ENCODE measurements at regions not wholly inside any gene's neighbourhood (a gene's known extent, or its start where the extent isn't known, plus 50 kb on each side); places are given as distances from the start of the nearest gene placed in this dataset.

GRCh38 chr12:128150961-128151360 is 116.0 kb upstream of the TMEM132C start:
- TF ChIP-seq CTCF (conservative IDR thresholded peaks at IDR 0.05; ENCODE audit: low read length) (no peak), EZH2phosphoT487 (IDR thresholded peaks at IDR 0.05; ENCODE audit: borderline replicate concordance, low read depth, low read length) (no peak)
- H3K4me2 ChIP-seq (ENCODE audit: low read length), result no peak overlapping the region
- H3K9me2 ChIP-seq (ENCODE audit: insufficient read depth, low read length), result no peaks in the 10 kb centered on the region
- no peak overlapping the region for H2AFZ ChIP-seq (ENCODE audit: low read length)
- H3K4me3 ChIP-seq (ENCODE audit: low read depth, low read length, poor library complexity, severe bottlenecking), result no peak overlapping the region
- H3K4me1 ChIP-seq (ENCODE audit: insufficient read depth, low read length, poor library complexity, severe bottlenecking), result no peaks in the 10 kb centered on the region
- no peaks in the 10 kb centered on the region for H3K79me2 ChIP-seq (ENCODE audit: insufficient read depth, low read depth, low read length)
- DNase-seq (ENCODE audit: low spot score), result no peak
- no peaks in the 10 kb centered on the region for H3K36me3 ChIP-seq (ENCODE audit: insufficient read depth, low read length)
- POLR2A ChIA-PET, result interaction anchor here (1.6 kb wide), 1 partner anchor 10 kb away, joined by 9 read pairs; no protein-coding TSS in a partner anchor
- H3K9me3 ChIP-seq (ENCODE audit: low read length), result no peaks in the 10 kb centered on the region
- intact Hi-C loops (cut with micrococcal nuclease; ENCODE audit: unreplicated experiment), result no loop called here
- CTCF ChIA-PET (ENCODE audit: unreplicated experiment), result no interaction called here
- no peak overlapping the region for H3K27ac ChIP-seq (ENCODE audit: low read depth, low read length, poor library complexity, severe bottlenecking)
- H4K20me1 ChIP-seq (ENCODE audit: insufficient read depth, low read length), result no peaks in the 10 kb centered on the region
- BruUV-seq (replicated peaks), result no TSS peak

GRCh38 chr12:128155571-128155970 is 111.4 kb upstream of the TMEM132C start:
- POLR2A ChIA-PET, result interaction anchor here (0.6 kb wide), 1 partner anchor 482 kb away, joined by 3 read pairs; no protein-coding TSS in a partner anchor
- no peaks in the 10 kb centered on the region for H3K79me2 ChIP-seq (ENCODE audit: insufficient read depth, low read depth, low read length)
- H3K4me2 ChIP-seq (ENCODE audit: low read length), result no peak overlapping the region
- H3K9me3 ChIP-seq (ENCODE audit: low read length), result no peaks in the 10 kb centered on the region
- H4K20me1 ChIP-seq (ENCODE audit: insufficient read depth, low read length), result no peaks in the 10 kb centered on the region
- BruUV-seq (replicated peaks), result no TSS peak
- no peak overlapping the region for H3K4me3 ChIP-seq (ENCODE audit: low read depth, low read length, poor library complexity, severe bottlenecking)
- intact Hi-C loops (cut with micrococcal nuclease; ENCODE audit: unreplicated experiment), result no loop called here
- CTCF ChIA-PET (ENCODE audit: unreplicated experiment), result no interaction called here
- H3K4me1 ChIP-seq (ENCODE audit: insufficient read depth, low read length, poor library complexity, severe bottlenecking), result no peaks in the 10 kb centered on the region
- DNase-seq (ENCODE audit: low spot score), result no peak
- no peak overlapping the region for H2AFZ ChIP-seq (ENCODE audit: low read length)
- no peak for TF ChIP-seq CTCF (conservative IDR thresholded peaks at IDR 0.05; ENCODE audit: low read length)
- no peak for TF ChIP-seq EZH2phosphoT487 (IDR thresholded peaks at IDR 0.05; ENCODE audit: borderline replicate concordance, low read depth, low read length)
- H3K27ac ChIP-seq (ENCODE audit: low read depth, low read length, poor library complexity, severe bottlenecking), result no peak overlapping the region
- H3K9me2 ChIP-seq (ENCODE audit: insufficient read depth, low read length), result no peaks in the 10 kb centered on the region
- no peaks in the 10 kb centered on the region for H3K36me3 ChIP-seq (ENCODE audit: insufficient read depth, low read length)

GRCh38 chr12:128163086-128163485 is 103.9 kb upstream of the TMEM132C start:
- H3K4me3 ChIP-seq (ENCODE audit: low read depth, low read length, poor library complexity, severe bottlenecking), result no peak overlapping the region
- H3K4me1 ChIP-seq (ENCODE audit: insufficient read depth, low read length, poor library complexity, severe bottlenecking), result no peaks in the 10 kb centered on the region
- DNase-seq (ENCODE audit: low spot score), result no peak
- no TSS peak for BruUV-seq (replicated peaks)
- H3K4me2 ChIP-seq (ENCODE audit: low read length), result no peak overlapping the region
- CTCF ChIA-PET (ENCODE audit: unreplicated experiment), result no interaction called here
- H2AFZ ChIP-seq (ENCODE audit: low read length), result no peak overlapping the region
- no peaks in the 10 kb centered on the region for H3K9me3 ChIP-seq (ENCODE audit: low read length)
- no peaks in the 10 kb centered on the region for H3K79me2 ChIP-seq (ENCODE audit: insufficient read depth, low read depth, low read length)
- H4K20me1 ChIP-seq (ENCODE audit: insufficient read depth, low read length), result no peaks in the 10 kb centered on the region
- no peak overlapping the region for H3K27ac ChIP-seq (ENCODE audit: low read depth, low read length, poor library complexity, severe bottlenecking)
- no peaks in the 10 kb centered on the region for H3K36me3 ChIP-seq (ENCODE audit: insufficient read depth, low read length)
- POLR2A ChIA-PET, result interaction anchor here (0.7 kb wide), 1 partner anchor 805 kb away, joined by 3 read pairs; no protein-coding TSS in a partner anchor
- TF ChIP-seq EZH2phosphoT487 (IDR thresholded peaks at IDR 0.05; ENCODE audit: borderline replicate concordance, low read depth, low read length) (no peak), CTCF (conservative IDR thresholded peaks at IDR 0.05; ENCODE audit: low read length) (no peak)
- intact Hi-C loops (cut with micrococcal nuclease; ENCODE audit: unreplicated experiment), result no loop called here
- no peaks in the 10 kb centered on the region for H3K9me2 ChIP-seq (ENCODE audit: insufficient read depth, low read length)
